ENCODE measurements at regions not wholly inside any gene's neighbourhood (a gene's known extent, or its start where the extent isn't known, plus 50 kb on each side); places are given as distances from the start of the nearest gene placed in this dataset.

- TF ChIP-seq CTCF (IDR thresholded peaks at IDR 0.05) (no peak), REST (IDR thresholded peaks at IDR 0.05; ENCODE audit: insufficient read depth in 1 of 2, low read depth in 2 of 2, low read length in 1 of 2) (no peak)
Measured at GRCh38 chr18:56421647-56422046, 216.7 kb downstream of the TXNL1 start.

Data from Panc1 (cell line).